ENCODE measurements at regions not wholly inside any gene's neighbourhood (a gene's known extent, or its start where the extent isn't known, plus 50 kb on each side); places are given as distances from the start of the nearest gene placed in this dataset.
"Not testable (repeated sequence)": the region's sequence is repeated elsewhere in the genome, so short reads cannot be mapped to it uniquely, and the experiment has no call there.

- DNase-seq, result not testable (repeated sequence)
Observed at GRCh38 chr4:10388146-10388545, 69.1 kb downstream of the ZNF518B start.

- DNase-seq, result no peak
Observed at GRCh38 chr4:10385994-10386394, 71.2 kb downstream of the ZNF518B start.

- no peak for DNase-seq
Observed at GRCh38 chr4:10384974-10385373, 72.3 kb downstream of the ZNF518B start.

GRCh38 chr4:10383417-10383816 is 73.8 kb downstream of the ZNF518B start:
- no peak for DNase-seq

- not testable (repeated sequence) for DNase-seq
Observed at GRCh38 chr4:10382171-10382570, 75.1 kb downstream of the ZNF518B start.

- no peak for DNase-seq
Observed at GRCh38 chr4:10381146-10381545, 76.1 kb downstream of the ZNF518B start.

GRCh38 chr4:10380735-10381134 is 76.5 kb downstream of the ZNF518B start:
- DNase-seq, result no peak

- DNase-seq, result no peak
Observed at GRCh38 chr4:10371869-10372471, 85.3 kb downstream of the ZNF518B start.

GRCh38 chr4:10371121-10371520 is 86.1 kb downstream of the ZNF518B start:
- no peak for DNase-seq

- no peak for DNase-seq
Observed at GRCh38 chr4:10369517-10369916, 87.7 kb downstream of the ZNF518B start.

GRCh38 chr4:10366628-10367027 is 90.6 kb downstream of the ZNF518B start:
- no peak for DNase-seq

- no peak for DNase-seq
Observed at GRCh38 chr4:10364194-10364593, 93.0 kb downstream of the ZNF518B start.

- DNase-seq, result peak; percentile 31
Observed at GRCh38 chr4:10354746-10355145, 102.5 kb downstream of the ZNF518B start.

GRCh38 chr4:10354225-10354624 is 103.0 kb downstream of the ZNF518B start:
- no peak for DNase-seq

GRCh38 chr4:10353110-10353509 is 104.1 kb downstream of the ZNF518B start:
- DNase-seq, result no peak

- DNase-seq, result no peak
Observed at GRCh38 chr4:10348241-10348640, 109.0 kb downstream of the ZNF518B start.

GRCh38 chr4:10347815-10348214 is 109.4 kb downstream of the ZNF518B start:
- no peak for DNase-seq

- DNase-seq, result no peak
Observed at GRCh38 chr4:10347281-10347795, 109.9 kb downstream of the ZNF518B start.

- no peak for DNase-seq
Observed at GRCh38 chr4:10346023-10346422, 111.2 kb downstream of the ZNF518B start.

GRCh38 chr4:10345381-10345784 is 111.8 kb downstream of the ZNF518B start:
- no peak for DNase-seq

GRCh38 chr4:10344824-10345223 is 112.4 kb downstream of the ZNF518B start:
- DNase-seq, result no peak

- no peak for DNase-seq
Observed at GRCh38 chr4:10343656-10344055, 113.6 kb downstream of the ZNF518B start.

- DNase-seq, result no peak
Observed at GRCh38 chr4:10342866-10343265, 114.4 kb downstream of the ZNF518B start.

GRCh38 chr4:10336471-10336870 is 120.8 kb downstream of the ZNF518B start:
- DNase-seq, result no peak

- no peak for DNase-seq
Observed at GRCh38 chr4:10335050-10335449, 122.2 kb downstream of the ZNF518B start.
